H1 (cell line): ENCODE measurements at regions not wholly inside any gene's neighbourhood (a gene's known extent, or its start where the extent isn't known, plus 50 kb on each side); places are given as distances from the start of the nearest gene placed in this dataset.

Experiments
- CHD1 ChIP-seq: IDR thresholded peaks from 2 replicates; pipeline ENCODE4 v1.6.1; 2012; ENCODE audit warnings: low read depth, low read length, improper control_type of control experiment
- CHD2 ChIP-seq: IDR thresholded peaks from 2 replicates; pipeline ENCODE4 v1.6.1; 2012; ENCODE audit warnings: low read length, improper control_type of control experiment
- CTCF ChIP-seq, 3 experiments: IDR thresholded peaks; 1 replicate in 2 of 3; 2 replicates in 1 of 3; pipeline versions ENCODE4 v1.5.1 to v1.6.1; 2011; ENCODE audit warnings: low read length in 3 of 3, mild to moderate bottlenecking in 3 of 3, inconsistent platforms in 2 of 3, low read depth in 1 of 3, moderate library complexity in 1 of 3; ENCODE audit not compliant: insufficient read depth in 1 of 3; ENCODE audit errors: control extremely low read depth in 1 of 3
- E2F6 ChIP-seq: IDR thresholded peaks from 2 replicates; pipeline ENCODE4 v1.6.1; 2012; ENCODE audit warnings: inconsistent platforms
- EP300 ChIP-seq, 2 experiments: IDR thresholded peaks; 1 replicate in 1 of 2; 2 replicates in 1 of 2; pipeline ENCODE4 v1.6.1; 2011 to 2012; ENCODE audit warnings: low read depth in 2 of 2, low read length in 2 of 2, mild to moderate bottlenecking in 2 of 2, borderline replicate concordance in 1 of 2, inconsistent platforms in 1 of 2, moderate library complexity in 1 of 2
- EZH2 ChIP-seq: fragments of 200-600 bp; sonication (generic); IDR thresholded peaks from 2 replicates; pipeline ENCODE4 v1.7.1; 2012; ENCODE audit warnings: low read depth, mild to moderate bottlenecking, moderate library complexity, low read length, inconsistent platforms; ENCODE audit not compliant: severe bottlenecking
- FOSL1 ChIP-seq: IDR thresholded peaks from 2 replicates; pipeline ENCODE4 v1.6.1; 2011; ENCODE audit warnings: mild to moderate bottlenecking, low read depth, low read length, moderate library complexity; ENCODE audit not compliant: insufficient read depth
- HDAC6 ChIP-seq: IDR thresholded peaks from one replicate; pipeline ENCODE4 v1.7.1; 2012; ENCODE audit warnings: low read depth, mild to moderate bottlenecking, inconsistent platforms, low read length, moderate library complexity
- KDM4A ChIP-seq: IDR thresholded peaks from one replicate; pipeline ENCODE4 v1.7.1; 2012; ENCODE audit warnings: low read depth, mild to moderate bottlenecking, moderate library complexity, low read length, inconsistent platforms; ENCODE audit not compliant: severe bottlenecking
- POU5F1 ChIP-seq: IDR thresholded peaks from 2 replicates; pipeline ENCODE4 v1.6.1; 2011; ENCODE audit warnings: low read depth, mild to moderate bottlenecking, low read length, moderate library complexity
- RAD21 ChIP-seq, 2 experiments: IDR thresholded peaks in 1 of 2; conservative IDR thresholded peaks in 1 of 2; 2 replicates each; pipeline ENCODE4 v1.6.1; 2011; ENCODE audit warnings: low read depth in 2 of 2, low read length in 2 of 2, improper control_type of control experiment in 1 of 2, inconsistent platforms in 1 of 2, mild to moderate bottlenecking in 1 of 2, moderate library complexity in 1 of 2
- RBBP5 ChIP-seq: IDR thresholded peaks from 2 replicates; pipeline ENCODE4 v1.7.1; 2012; ENCODE audit warnings: low read depth, mild to moderate bottlenecking, inconsistent platforms, low read length, moderate library complexity, borderline replicate concordance
- RXRA ChIP-seq: IDR thresholded peaks from 2 replicates; pipeline ENCODE4 v1.6.1; 2011; ENCODE audit warnings: low read depth, mild to moderate bottlenecking, low read length, moderate library complexity; ENCODE audit not compliant: insufficient read depth
- SIN3A ChIP-seq, 2 experiments: IDR thresholded peaks in 1 of 2; conservative IDR thresholded peaks in 1 of 2; 2 replicates each; pipeline ENCODE4 v1.6.1; 2011 to 2012; ENCODE audit warnings: low read length in 2 of 2, improper control_type of control experiment in 1 of 2, low read depth in 1 of 2, mild to moderate bottlenecking in 1 of 2
- SIRT6 ChIP-seq: IDR thresholded peaks from one replicate; pipeline ENCODE4 v1.7.1; 2012; ENCODE audit warnings: low read length, inconsistent platforms
- SIX5 ChIP-seq: IDR thresholded peaks from 2 replicates; pipeline ENCODE4 v1.6.1; 2011; ENCODE audit warnings: mild to moderate bottlenecking, low read depth, low read length
- SRF ChIP-seq: IDR thresholded peaks from 2 replicates; pipeline ENCODE4 v1.6.1; 2011; ENCODE audit warnings: mild to moderate bottlenecking, low read depth, low read length, moderate library complexity
- SUZ12 ChIP-seq: fragments of 200-600 bp; sonication (generic); IDR thresholded peaks from 2 replicates; pipeline ENCODE4 v1.6.1; 2012; ENCODE audit warnings: mild to moderate bottlenecking, inconsistent platforms, low read length, moderate library complexity, mixed read lengths
- TAF1 ChIP-seq: IDR thresholded peaks from 2 replicates; pipeline ENCODE4 v1.6.1; 2011; ENCODE audit warnings: mild to moderate bottlenecking, low read depth, low read length
- TEAD4 ChIP-seq: IDR thresholded peaks from 2 replicates; pipeline ENCODE4 v1.6.1; 2012; ENCODE audit warnings: low read depth, low read length, inconsistent platforms, mixed read lengths
- ZNF274 ChIP-seq: IDR thresholded peaks from 2 replicates; pipeline ENCODE4 v1.7.0; 2012; ENCODE audit warnings: low read length, borderline replicate concordance; ENCODE audit errors: extremely low read depth
- TF ChIP-seq, protein P1 (sequence below): IDR thresholded peaks from 2 replicates; pipeline ENCODE4 v1.6.1; 2012; ENCODE audit warnings: inconsistent platforms

GRCh38 chr1:37234941-37235418 lies 200.7 kb upstream of the GRIK3 start (continued):
- TF ChIP-seq POU5F1, result no peak
- TF ChIP-seq SIX5, result no peak
- 0 out of 2 replicates have a peak, but pooled peaks have one; percentile 0 for TF ChIP-seq SUZ12
- TF ChIP-seq EP300 (IDR thresholded peaks at IDR 0.05; ENCODE audit: borderline replicate concordance in 1 of 2, low read depth in 2 of 2, low read length in 2 of 2), result no peak
- TF ChIP-seq RAD21 (IDR thresholded peaks at IDR 0.05 in 1 of 2, conservative IDR thresholded peaks at IDR 0.05 in 1 of 2; ENCODE audit: low read depth in 2 of 2, low read length in 2 of 2), result no peak
- no peak for TF ChIP-seq RXRA
- TF ChIP-seq SIN3A (conservative IDR thresholded peaks at IDR 0.05 in 1 of 2, IDR thresholded peaks at IDR 0.05 in 1 of 2; ENCODE audit: low read depth in 1 of 2, low read length in 2 of 2), result no peak
- no peak for TF ChIP-seq CHD1
- TF ChIP-seq SRF, result no peak
- no peak for TF ChIP-seq FOSL1
- peak; percentile 84 for TF ChIP-seq TEAD4
- no peak for TF ChIP-seq RBBP5
- TF ChIP-seq, protein P1, sequence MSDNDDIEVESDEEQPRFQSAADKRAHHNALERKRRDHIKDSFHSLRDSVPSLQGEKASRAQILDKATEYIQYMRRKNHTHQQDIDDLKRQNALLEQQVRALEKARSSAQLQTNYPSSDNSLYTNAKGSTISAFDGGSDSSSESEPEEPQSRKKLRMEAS, result peak; percentile 84
- TF ChIP-seq CHD2, result no peak
- TF ChIP-seq SIRT6, result no peak
- no peak for TF ChIP-seq HDAC6
- no peak for TF ChIP-seq KDM4A
- no peak for TF ChIP-seq EZH2
- no peak for TF ChIP-seq CTCF (IDR thresholded peaks at IDR 0.05; ENCODE audit: control extremely low read depth in 1 of 3, insufficient read depth in 1 of 3, low read depth in 1 of 3, low read length in 3 of 3)
- TF ChIP-seq E2F6, result peak; percentile 86
- TF ChIP-seq TAF1, result no peak
- no peak for TF ChIP-seq ZNF274
